Medulla oblongata (tissue), 1 donor: ENCODE measurements at regions not wholly inside any gene's neighbourhood (a gene's known extent, or its start where the extent isn't known, plus 50 kb on each side); places are given as distances from the start of the nearest gene placed in this dataset.
A peak's percentile ranks its signal among the peaks of the same experiment; 100 is the strongest.
"Not testable (repeated sequence)": the region's sequence is repeated elsewhere in the genome, so short reads cannot be mapped to it uniquely, and the experiment has no call there.

Source experiments
- DNase-seq: peaks from one replicate; pipeline ENCODE4 v3.0.0-alpha.2; 2015; ENCODE audit errors: extremely low spot score

- DNase-seq: no peak
Observed at GRCh38 chr4:171002246-171002645, 811.0 kb upstream of the GALNTL6 start.

GRCh38 chr4:170990989-170991589 lies 822.1 kb upstream of the GALNTL6 start:
- peak; percentile 39 for DNase-seq

GRCh38 chr4:170988446-170988845 lies 824.8 kb upstream of the GALNTL6 start:
- no peak for DNase-seq

- no peak for DNase-seq
Observed at GRCh38 chr4:170979736-170980135, 833.5 kb upstream of the GALNTL6 start.

- no peak for DNase-seq
Observed at GRCh38 chr4:170978990-170979389, 834.2 kb upstream of the GALNTL6 start.

GRCh38 chr4:170949084-170949483 lies 859.3 kb upstream of the AADAT start:
- no peak for DNase-seq

GRCh38 chr4:170940043-170940724 lies 850.4 kb upstream of the AADAT start:
- no peak for DNase-seq

GRCh38 chr4:170938588-170938987 lies 848.8 kb upstream of the AADAT start:
- no peak for DNase-seq

- DNase-seq: no peak
Observed at GRCh38 chr4:170931321-170931720, 841.6 kb upstream of the AADAT start.

GRCh38 chr4:170888660-170889059 lies 798.9 kb upstream of the AADAT start:
- DNase-seq: no peak

GRCh38 chr4:170887396-170887795 lies 797.6 kb upstream of the AADAT start:
- no peak for DNase-seq

GRCh38 chr4:170884969-170885570 lies 795.3 kb upstream of the AADAT start:
- DNase-seq: no peak

GRCh38 chr4:170881646-170882045 lies 791.9 kb upstream of the AADAT start:
- not testable (repeated sequence) for DNase-seq

GRCh38 chr4:170875868-170876267 lies 786.1 kb upstream of the AADAT start:
- DNase-seq: no peak

GRCh38 chr4:170872794-170873193 lies 783.0 kb upstream of the AADAT start:
- no peak for DNase-seq

- no peak for DNase-seq
Observed at GRCh38 chr4:170868170-170868569, 778.4 kb upstream of the AADAT start.

- no peak for DNase-seq
Observed at GRCh38 chr4:170854097-170854496, 764.3 kb upstream of the AADAT start.

GRCh38 chr4:170853422-170854021 lies 763.8 kb upstream of the AADAT start:
- DNase-seq: peak; percentile 35

- no peak for DNase-seq
Observed at GRCh38 chr4:170849969-170850368, 760.2 kb upstream of the AADAT start.

GRCh38 chr4:170827562-170828274 lies 738.0 kb upstream of the AADAT start:
- DNase-seq: no peak

GRCh38 chr4:170818786-170819185 lies 729.0 kb upstream of the AADAT start:
- no peak for DNase-seq

- DNase-seq: no peak
Observed at GRCh38 chr4:170805352-170805751, 715.6 kb upstream of the AADAT start.
